HUES6 (cell line): ENCODE measurements at regions not wholly inside any gene's neighbourhood (a gene's known extent, or its start where the extent isn't known, plus 50 kb on each side); places are given as distances from the start of the nearest gene placed in this dataset.
A peak's percentile ranks its signal among the peaks of the same experiment; 100 is the strongest.

ENCODE experiments used
- H3K27ac ChIP-seq: 2 replicates; pipeline ENCODE4 v1.7.0; 2013; ENCODE audit warnings: low read depth, mild to moderate bottlenecking, low read length, inconsistent platforms
- H3K27me3 ChIP-seq: 2 replicates; pipeline ENCODE4 v1.6.1; 2013; ENCODE audit warnings: low read length; ENCODE audit not compliant: control insufficient read depth, insufficient read depth
- H3K36me3 ChIP-seq: 2 replicates; pipeline ENCODE4 v1.6.1; 2013; ENCODE audit warnings: low read length; ENCODE audit not compliant: control insufficient read depth, insufficient read depth
- H3K4me1 ChIP-seq: 2 replicates; pipeline ENCODE4 v1.6.1; 2013; ENCODE audit warnings: low read length; ENCODE audit not compliant: control insufficient read depth, insufficient read depth
- H3K4me3 ChIP-seq: 2 replicates; pipeline ENCODE4 v1.5.1; 2013; ENCODE audit warnings: low read depth, low read length
- H3K9ac ChIP-seq: one replicate; pipeline ENCODE4 v1.6.1; 2013; ENCODE audit warnings: mild to moderate bottlenecking, low read length
- H3K9me3 ChIP-seq: 2 replicates; pipeline ENCODE4 v1.6.1; 2013; ENCODE audit warnings: low read depth, low read length; ENCODE audit not compliant: control insufficient read depth, insufficient read depth

- no peak overlapping the region for H3K4me3 ChIP-seq
These were observed 311.0 kb upstream of the FLRT2 start for GRCh38 chr14:85218982-85219381.

GRCh38 chr14:85221832-85222231 is 308.1 kb upstream of the FLRT2 start:
- H3K27me3 ChIP-seq: no peaks in the 10 kb centered on the region
- no peak overlapping the region for H3K9ac ChIP-seq
- H3K4me1 ChIP-seq: peaks cover 35% of the 10 kb centered on the region
- H3K4me3 ChIP-seq: no peak overlapping the region
- H3K36me3 ChIP-seq: no peaks in the 10 kb centered on the region
- H3K9me3 ChIP-seq: no peaks in the 10 kb centered on the region
- no peak overlapping the region for H3K27ac ChIP-seq

More at GRCh38 chr14:85218982-85219381, 311.0 kb upstream of the FLRT2 start:
- Histone ChIP-seq H3K4me1 (peaks cover 31% of the 10 kb centered on the region), H3K27me3 (no peaks in the 10 kb centered on the region), H3K27ac (no peak overlapping the region), H3K9ac (no peak overlapping the region), H3K9me3 (no peaks in the 10 kb centered on the region), H3K36me3 (no peaks in the 10 kb centered on the region)

GRCh38 chr14:85222341-85222740 is 307.6 kb upstream of the FLRT2 start:
- no peak overlapping the region for H3K27ac ChIP-seq
- no peak overlapping the region for H3K4me3 ChIP-seq

GRCh38 chr14:85223667-85224066 is 306.3 kb upstream of the FLRT2 start:
- H3K9ac ChIP-seq: no peak overlapping the region
- no peaks in the 10 kb centered on the region for H3K36me3 ChIP-seq
- no peaks in the 10 kb centered on the region for H3K27me3 ChIP-seq
- H3K4me1 ChIP-seq: peaks cover 31% of the 10 kb centered on the region
- 0 out of 2 replicates have a peak overlapping the region, but pooled peaks have one; percentile 70 for H3K27ac ChIP-seq
- H3K9me3 ChIP-seq: no peaks in the 10 kb centered on the region
- H3K4me3 ChIP-seq: no peak overlapping the region

More at GRCh38 chr14:85222341-85222740, 307.6 kb upstream of the FLRT2 start:
- Histone ChIP-seq H3K36me3 (no peaks in the 10 kb centered on the region), H3K9me3 (no peaks in the 10 kb centered on the region), H3K27me3 (no peaks in the 10 kb centered on the region), H3K9ac (no peak overlapping the region), H3K4me1 (peaks cover 33% of the 10 kb centered on the region)

GRCh38 chr14:85224241-85224640 is 305.7 kb upstream of the FLRT2 start:
- Histone ChIP-seq H3K4me3 (no peak overlapping the region), H3K36me3 (no peaks in the 10 kb centered on the region), H3K4me1 (peaks cover 31% of the 10 kb centered on the region), H3K9ac (no peak overlapping the region), H3K27ac (no peak overlapping the region), H3K9me3 (no peaks in the 10 kb centered on the region), H3K27me3 (no peaks in the 10 kb centered on the region)

GRCh38 chr14:85233756-85234155 is 296.2 kb upstream of the FLRT2 start:
- Histone ChIP-seq H3K9me3 (0 out of 2 replicates have a peak, but pooled peaks cover 2% of the 10 kb centered on the region), H3K9ac (no peak overlapping the region), H3K27me3 (no peaks in the 10 kb centered on the region), H3K4me1 (peaks cover 11% of the 10 kb centered on the region; the same call in 1 of the 2 replicates), H3K27ac (no peak overlapping the region), H3K36me3 (no peaks in the 10 kb centered on the region), H3K4me3 (no peak overlapping the region)

- Histone ChIP-seq H3K36me3 (no peaks in the 10 kb centered on the region), H3K9ac (no peak overlapping the region), H3K4me3 (no peak overlapping the region), H3K4me1 (peaks cover 13% of the 10 kb centered on the region; the same call in 1 of the 2 replicates), H3K27me3 (no peaks in the 10 kb centered on the region), H3K27ac (no peak overlapping the region), H3K9me3 (0 out of 2 replicates have a peak, but pooled peaks cover 2% of the 10 kb centered on the region)
These were observed 295.6 kb upstream of the FLRT2 start for GRCh38 chr14:85234156-85235025.

- Histone ChIP-seq H3K9me3 (0 out of 2 replicates have a peak, but pooled peaks cover under 1% of the 10 kb centered on the region), H3K4me1 (peaks cover 13% of the 10 kb centered on the region; the same call in 1 of the 2 replicates), H3K4me3 (no peak overlapping the region), H3K27ac (no peak overlapping the region), H3K36me3 (no peaks in the 10 kb centered on the region), H3K9ac (no peak overlapping the region), H3K27me3 (no peaks in the 10 kb centered on the region)
These were observed 294.1 kb upstream of the FLRT2 start for GRCh38 chr14:85235868-85236267.

- no peak overlapping the region for H3K9ac ChIP-seq
- H3K4me3 ChIP-seq: no peak overlapping the region
- no peaks in the 10 kb centered on the region for H3K27me3 ChIP-seq
- H3K36me3 ChIP-seq: no peaks in the 10 kb centered on the region
- no peak overlapping the region for H3K27ac ChIP-seq
- H3K9me3 ChIP-seq: no peaks in the 10 kb centered on the region
- H3K4me1 ChIP-seq: peaks cover 13% of the 10 kb centered on the region; the same call in 1 of the 2 replicates
These were observed 293.6 kb upstream of the FLRT2 start for GRCh38 chr14:85236296-85236695.

GRCh38 chr14:85239791-85240190 is 290.2 kb upstream of the FLRT2 start:
- Histone ChIP-seq H3K36me3 (no peaks in the 10 kb centered on the region), H3K27ac (no peak overlapping the region)

More at GRCh38 chr14:85239791-85240190, 290.2 kb upstream of the FLRT2 start:
- no peaks in the 10 kb centered on the region for H3K9me3 ChIP-seq
- no peak overlapping the region for H3K9ac ChIP-seq
- no peaks in the 10 kb centered on the region for H3K27me3 ChIP-seq
- H3K4me3 ChIP-seq: no peak overlapping the region
- 0 out of 2 replicates have a peak, but pooled peaks cover 3% of the 10 kb centered on the region for H3K4me1 ChIP-seq
